ENCODE measurements at regions not wholly inside any gene's neighbourhood (a gene's known extent, or its start where the extent isn't known, plus 50 kb on each side); places are given as distances from the start of the nearest gene placed in this dataset.
A peak's percentile ranks its signal among the peaks of the same experiment; 100 is the strongest.

DNA sequence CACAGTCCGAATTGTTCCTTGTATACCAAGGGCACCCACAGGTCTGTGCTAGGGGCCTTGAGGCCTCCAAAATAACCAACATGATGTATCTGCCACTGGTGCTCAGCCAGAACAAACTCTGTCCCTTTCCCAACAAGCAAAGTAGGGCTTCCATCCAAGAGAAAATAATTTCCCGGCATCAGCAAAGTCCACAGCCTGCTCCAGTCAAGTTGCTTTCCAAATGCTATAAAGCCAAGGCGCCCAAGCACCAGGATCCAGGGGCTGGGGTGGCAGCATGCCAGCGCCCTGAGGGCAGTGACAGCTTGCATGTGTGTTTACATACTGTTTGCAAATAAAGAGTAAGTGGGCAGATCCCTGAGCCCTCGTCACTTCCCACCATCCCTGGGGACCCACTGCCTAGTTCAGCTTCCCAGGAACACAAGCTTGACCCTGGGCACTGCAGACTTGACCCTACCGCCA lies 155.9 kb downstream of the ERCC6L2 start:
- peak; percentile 91 for DNase-seq

DNA sequence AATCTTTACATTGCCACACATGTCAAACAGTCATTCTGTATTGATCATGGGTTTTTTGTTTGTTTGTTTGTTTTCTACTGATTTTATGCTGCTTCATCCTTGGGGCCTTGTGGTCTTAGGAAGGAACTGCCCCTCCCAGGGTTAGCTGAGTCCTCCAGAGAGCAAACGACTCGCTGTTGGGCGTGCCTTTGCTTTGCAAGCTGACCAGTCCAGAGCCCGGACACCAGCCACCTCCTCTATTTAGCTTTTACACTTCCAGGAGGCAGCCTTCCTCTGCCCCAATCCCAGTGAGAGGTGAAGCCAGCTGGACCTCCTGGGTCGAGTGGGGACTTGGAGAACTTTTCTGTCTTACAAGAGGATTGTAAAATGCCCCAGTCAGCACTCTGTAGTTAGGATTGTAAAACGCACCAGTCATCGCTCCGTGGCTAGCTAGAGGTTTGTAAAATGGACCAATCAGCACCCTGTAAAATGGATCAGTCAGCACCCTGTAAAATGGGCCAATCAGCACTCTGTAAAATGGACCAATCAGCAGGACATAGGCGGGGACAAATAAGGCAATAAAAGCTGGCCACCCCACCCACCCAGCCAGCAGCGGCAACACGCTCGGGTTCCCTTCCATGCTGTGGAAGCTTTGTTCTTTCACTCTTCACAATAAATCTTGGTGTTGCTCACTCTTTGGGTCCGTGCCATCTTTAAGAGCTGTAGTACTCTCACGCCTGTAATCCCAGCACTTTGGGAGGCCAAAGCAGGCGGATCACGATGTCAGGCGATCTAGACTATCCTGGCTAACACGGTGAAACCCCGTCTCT lies 154.4 kb downstream of the ERCC6L2 start:
- DNase-seq: no peak

DNA sequence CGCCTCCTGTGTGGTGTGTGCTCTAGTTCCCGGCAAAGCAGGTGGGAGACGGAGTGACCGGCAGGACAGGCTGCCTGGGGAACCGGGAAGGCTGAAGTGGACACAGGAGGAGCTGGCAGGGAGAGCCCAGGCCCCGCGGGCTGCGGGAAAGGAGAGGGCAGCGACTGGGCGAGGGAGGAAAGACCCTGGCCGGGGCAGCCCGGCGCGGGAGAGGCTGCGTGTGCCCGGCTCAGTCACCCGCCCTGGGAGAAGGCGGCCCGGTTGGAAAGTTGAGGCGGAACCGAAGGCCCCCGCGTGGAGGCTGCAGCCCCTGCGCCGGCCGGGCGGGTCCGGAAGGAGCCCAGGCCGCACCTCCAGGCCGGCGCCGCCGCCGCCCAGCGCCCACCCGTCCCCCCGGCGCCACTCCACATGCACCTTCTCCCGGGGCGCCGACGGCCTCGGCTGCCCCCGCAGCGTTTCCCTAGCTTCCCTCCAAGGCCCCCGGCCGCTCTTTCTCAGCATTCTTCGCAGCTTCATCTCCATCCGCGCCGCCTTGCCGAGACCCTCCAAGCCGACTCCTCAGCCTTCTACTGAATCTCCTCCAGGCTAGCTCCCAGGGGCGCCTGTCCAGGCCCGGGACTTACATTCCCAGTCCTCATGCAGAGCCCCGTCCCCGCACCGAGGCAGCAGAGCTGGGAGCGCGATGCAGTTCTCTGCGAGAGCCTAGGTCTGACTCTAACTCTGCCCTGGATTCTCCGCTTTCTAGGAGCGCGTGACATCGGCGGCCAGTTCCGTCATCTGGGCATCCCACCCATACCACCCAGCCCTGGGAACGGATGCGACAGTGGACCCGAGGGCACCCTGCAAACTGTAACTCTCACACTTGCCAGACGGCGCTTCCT lies 152.0 kb downstream of the ERCC6L2 start:
- DNase-seq: no peak

DNA sequence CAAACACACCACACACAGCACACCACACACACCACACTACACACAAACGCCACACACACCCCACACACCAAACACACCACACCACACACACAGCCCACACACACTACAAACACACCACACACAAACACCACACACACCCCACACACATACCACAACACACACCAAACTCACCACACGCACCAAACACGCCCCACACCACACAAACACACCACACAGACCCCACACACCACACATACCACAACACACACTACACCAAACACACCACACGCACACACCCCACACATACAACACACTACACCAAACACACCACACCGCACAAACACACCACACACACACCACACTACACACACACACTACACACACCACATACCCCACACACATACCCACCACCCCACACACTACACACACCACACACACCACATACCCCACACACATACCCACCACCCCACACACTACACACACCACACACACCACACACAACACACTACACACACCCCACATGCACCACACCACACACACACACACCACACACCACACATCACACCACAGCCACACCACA lies 151.2 kb downstream of the ERCC6L2 start:
- no peak for DNase-seq

DNA sequence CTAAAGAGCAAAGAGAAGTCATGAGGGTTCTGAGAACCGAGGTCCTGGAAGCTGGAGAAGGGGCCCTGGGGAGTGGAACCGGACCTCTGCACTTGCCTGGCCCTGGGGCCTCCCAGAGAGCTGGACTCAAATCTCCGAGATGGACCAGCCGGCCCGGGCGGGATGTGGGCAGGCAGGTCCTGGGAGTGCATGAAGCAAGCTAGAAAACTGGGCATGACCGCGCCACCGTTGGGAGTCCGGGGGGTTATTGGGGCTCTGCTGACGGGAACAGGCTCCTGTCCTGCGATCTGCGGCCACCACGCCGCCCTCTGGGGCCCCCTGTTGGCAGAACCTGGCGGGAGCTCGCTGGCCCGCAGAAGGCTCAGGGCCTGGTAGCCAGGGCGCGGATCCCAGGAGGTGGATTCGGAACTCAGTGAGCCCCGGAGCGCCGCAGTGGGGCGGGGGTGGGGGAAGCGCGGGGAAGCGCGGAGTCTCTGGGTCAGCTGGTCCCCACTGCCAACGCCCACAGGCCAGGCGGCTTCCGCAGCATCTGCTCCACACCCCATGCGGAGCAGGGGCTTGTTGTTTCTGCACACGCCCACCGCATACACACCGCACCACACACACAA lies 150.6 kb downstream of the ERCC6L2 start:
- DNase-seq: no peak

DNA sequence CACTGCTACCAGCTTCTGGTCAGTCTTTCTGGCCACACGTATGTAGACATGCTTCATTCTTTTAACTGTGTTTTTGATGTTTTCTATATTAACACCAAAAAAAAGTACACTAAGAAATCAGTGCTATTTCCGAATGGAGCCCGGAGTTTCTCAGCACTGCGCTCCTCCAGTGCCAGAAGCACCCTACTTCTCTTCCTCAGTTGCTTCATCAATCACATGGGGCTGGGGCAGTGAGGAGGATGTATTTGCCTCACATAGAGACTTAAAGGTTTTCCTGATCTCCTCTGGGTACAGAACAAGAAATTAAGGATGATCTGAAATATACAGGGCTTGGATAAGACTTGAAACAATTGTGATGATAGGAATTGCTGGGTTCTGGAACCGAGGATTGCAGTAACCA lies 148.0 kb downstream of the ERCC6L2 start:
- DNase-seq: no peak

DNA sequence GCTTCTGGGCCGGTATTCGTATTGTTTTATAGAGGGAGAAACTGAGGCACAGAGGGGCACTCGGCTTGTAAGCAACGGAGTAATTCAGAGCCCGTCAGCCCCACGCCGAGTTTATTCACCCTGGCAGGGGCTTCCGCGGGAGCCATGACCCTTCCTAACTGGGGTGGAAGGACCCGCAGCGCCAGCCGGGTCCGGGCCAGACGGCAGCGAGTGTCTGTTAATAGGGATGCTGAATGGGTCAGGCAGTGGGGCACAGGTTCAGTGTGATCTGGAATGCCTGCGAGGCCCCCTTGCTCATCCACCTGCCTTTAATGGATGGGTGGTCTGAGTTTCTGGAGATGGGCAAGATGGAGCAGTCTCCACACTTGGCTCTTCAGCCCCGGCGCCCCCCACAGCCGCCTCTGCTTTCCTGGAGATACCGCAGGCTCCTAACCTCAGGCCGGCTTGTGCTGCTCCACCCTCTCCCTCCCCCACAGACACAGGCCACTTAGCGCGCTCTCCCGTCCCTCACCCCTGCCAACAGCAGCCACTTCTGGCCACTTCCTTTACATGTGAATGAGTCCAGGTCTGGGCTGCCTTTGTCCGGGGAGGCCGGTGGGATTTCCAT lies 147.1 kb downstream of the ERCC6L2 start:
- DNase-seq: no peak

DNA sequence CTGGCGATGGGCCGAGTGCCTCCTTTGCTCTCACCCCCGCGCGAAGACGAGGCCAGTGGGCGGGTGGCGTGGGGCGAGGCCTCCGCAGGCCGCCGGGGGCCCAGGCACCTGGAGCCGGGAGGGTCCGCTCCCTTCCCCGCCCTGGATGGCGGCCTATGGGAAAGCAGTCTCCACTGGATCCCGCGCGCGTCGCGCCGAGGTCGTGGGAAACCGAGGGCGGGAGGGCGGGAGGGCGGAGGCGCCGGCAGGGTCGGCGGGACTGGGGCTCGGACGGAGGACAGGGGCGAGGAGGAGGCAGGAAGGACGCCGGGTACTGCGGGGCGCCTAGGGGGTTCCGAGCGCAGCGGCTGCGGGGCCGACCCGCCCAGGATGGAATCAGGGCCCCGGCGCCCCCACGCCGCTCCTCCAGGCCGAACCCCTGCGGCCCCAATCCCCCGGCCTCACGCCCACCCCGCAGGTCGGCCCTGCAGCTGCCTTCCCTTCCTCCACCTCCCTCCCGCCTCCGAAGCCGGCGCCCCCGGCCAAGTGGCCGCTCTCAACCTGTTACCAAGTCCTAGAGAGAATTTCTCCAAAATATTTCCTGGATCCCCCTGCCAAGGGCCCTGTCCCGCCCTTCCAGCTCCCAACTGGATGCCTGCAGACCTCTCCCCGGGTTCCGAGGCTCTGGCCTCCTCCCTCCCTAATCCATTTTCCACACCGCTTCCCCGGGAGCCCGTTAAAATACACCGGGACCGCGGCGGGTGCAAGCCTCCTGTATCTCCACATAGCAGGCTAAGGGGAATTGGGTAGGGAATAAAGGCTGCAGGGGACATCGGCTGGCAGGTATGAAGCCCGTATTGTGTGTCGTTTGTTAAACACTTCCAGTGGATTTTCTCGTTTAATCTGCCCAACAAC lies 146.3 kb downstream of the ERCC6L2 start:
- no peak for DNase-seq

DNA sequence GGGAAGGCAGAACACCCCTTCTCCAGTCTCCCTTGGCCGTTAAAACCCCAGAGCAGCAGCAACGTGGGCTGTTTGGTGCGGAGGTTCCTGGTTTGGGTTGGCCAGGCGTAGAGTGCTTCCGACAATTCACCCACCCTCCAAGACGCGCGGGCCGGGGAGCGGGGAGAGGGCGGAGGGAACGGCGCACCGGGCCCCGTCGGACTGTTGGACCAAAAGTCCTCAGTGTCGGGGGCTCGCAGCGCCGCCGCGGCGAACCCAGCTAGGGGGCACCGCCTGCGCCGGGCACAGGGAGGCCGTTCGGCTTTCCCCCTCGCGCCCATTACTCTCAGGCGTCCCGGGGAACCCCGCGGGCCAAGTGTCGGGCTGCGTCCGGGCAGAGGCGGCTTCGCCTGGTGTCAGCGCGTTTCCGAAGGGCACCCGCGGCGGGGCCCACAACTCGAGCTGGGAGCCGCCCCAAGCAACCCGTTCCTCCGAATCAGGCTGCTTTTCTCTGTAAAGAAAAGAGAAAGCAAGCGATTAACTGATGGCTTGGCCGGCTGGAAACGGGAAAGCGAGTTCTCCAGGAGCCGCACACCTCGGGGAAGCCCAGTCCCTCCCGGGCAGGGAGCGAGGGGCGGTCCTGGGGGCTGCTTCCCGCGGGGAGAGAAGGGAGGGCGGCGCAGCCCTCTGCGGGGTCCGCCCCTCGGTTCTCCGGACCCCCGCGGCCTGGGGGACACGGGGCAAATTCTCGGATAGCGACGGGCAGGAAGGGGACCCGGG lies 145.5 kb downstream of the ERCC6L2 start:
- peak; percentile 21 for DNase-seq

DNA sequence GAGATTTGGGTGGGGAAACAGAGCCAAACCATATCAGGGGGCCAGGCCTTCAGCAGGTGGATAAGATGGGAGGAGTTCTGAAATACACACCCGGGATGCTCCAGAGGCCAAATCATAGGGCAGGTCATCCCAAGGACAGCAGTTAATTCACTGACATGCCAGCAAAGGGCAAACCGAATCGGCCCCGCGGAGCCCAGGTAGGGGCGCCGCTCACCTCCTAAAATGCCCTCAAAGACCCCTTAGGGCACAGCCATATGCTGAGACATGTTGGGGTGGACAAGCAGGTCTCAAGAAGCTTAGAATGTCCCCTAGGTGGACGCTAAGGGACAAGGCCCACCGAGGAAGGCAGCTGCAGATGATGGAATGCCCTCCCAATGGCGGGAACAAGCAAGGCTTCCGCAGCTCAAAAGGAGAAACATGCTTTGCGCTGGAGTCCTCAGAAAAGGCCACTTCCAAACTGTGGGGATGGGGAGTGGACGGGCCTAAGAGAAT lies 144.9 kb downstream of the ERCC6L2 start:
- DNase-seq: no peak

Data from NCI-H1105 (cell line).